Epithelial cell of esophagus (primary cell): ENCODE measurements at regions not wholly inside any gene's neighbourhood (a gene's known extent, or its start where the extent isn't known, plus 50 kb on each side); places are given as distances from the start of the nearest gene placed in this dataset.

Experiments
- DNase-seq: peaks from one replicate; pipeline ENCODE4 v3.0.0; 2010; ENCODE audit warnings: low read depth
- H3K4me3 ChIP-seq: 2 replicates; pipeline ENCODE4 v1.5.1; 2011; ENCODE audit warnings: mild to moderate bottlenecking, low read length, control low read depth
- TF ChIP-seq, protein P1 (sequence below): IDR thresholded peaks from 2 replicates; pipeline ENCODE4 v1.5.1; 2011; ENCODE audit warnings: low read depth, mild to moderate bottlenecking, low read length, control low read depth, inconsistent platforms; ENCODE audit not compliant: insufficient read depth; ENCODE audit errors: missing control alignments

DNA sequence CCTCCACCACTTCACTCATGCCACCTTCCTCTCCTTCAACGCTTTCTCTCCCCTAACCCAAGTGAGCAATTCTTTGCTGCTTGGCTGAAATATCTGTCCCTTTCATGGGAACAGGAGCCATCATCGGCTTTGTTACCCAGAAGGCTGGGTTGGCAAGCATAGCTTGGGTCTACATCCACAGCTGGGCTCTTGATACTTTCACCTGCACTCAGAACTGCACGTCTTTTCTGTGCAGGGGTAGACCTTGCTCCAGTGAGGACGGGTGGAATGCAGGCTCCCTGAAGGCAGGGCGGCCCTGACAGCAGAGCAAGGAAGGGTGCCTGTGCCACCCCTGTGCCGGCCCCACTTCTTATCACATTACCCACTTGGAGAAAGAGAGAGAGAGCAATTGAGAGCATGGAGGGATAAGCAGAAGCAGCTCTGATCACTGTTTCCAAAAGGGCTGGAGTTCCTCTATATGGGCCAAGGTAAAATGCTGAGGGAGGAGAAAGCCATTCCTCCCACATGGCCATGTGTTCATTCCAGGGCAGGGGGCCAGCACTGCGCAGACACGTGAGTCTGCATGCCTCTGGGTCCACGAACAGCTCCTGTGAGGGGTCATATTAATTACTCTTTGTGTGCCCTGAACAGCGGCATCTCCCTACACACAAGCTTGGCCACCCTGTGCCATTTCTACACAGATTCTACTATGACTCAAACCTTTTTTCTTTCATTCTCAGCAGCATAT lies 181.8 kb downstream of the BUD13 start:
- no peak overlapping the region for H3K4me3 ChIP-seq
- no peak for DNase-seq
- TF ChIP-seq, protein P1, sequence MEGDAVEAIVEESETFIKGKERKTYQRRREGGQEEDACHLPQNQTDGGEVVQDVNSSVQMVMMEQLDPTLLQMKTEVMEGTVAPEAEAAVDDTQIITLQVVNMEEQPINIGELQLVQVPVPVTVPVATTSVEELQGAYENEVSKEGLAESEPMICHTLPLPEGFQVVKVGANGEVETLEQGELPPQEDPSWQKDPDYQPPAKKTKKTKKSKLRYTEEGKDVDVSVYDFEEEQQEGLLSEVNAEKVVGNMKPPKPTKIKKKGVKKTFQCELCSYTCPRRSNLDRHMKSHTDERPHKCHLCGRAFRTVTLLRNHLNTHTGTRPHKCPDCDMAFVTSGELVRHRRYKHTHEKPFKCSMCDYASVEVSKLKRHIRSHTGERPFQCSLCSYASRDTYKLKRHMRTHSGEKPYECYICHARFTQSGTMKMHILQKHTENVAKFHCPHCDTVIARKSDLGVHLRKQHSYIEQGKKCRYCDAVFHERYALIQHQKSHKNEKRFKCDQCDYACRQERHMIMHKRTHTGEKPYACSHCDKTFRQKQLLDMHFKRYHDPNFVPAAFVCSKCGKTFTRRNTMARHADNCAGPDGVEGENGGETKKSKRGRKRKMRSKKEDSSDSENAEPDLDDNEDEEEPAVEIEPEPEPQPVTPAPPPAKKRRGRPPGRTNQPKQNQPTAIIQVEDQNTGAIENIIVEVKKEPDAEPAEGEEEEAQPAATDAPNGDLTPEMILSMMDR = no peak

DNA sequence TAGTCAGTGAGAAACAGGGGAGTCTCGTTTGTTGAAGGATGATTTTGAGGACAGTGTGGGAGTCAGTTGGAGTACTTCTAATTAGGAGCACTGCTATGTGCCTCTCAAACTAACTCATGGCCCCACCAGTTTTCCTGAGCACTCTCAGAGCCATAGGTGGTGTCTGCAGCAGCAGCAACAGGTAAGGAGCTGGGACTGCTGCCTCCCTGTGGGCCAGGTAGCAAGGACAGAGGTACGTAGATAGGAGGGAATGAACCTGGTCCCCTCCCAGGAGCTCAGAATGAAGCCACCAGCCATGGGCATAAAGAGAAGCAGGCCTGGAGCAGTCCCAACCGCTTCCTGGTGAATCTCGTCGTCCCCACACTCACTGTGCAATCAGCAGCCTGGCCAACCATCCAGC lies 183.4 kb downstream of the BUD13 start:
- TF ChIP-seq, protein P1 = no peak
- no peak for DNase-seq
- H3K4me3 ChIP-seq = no peak overlapping the region

DNA sequence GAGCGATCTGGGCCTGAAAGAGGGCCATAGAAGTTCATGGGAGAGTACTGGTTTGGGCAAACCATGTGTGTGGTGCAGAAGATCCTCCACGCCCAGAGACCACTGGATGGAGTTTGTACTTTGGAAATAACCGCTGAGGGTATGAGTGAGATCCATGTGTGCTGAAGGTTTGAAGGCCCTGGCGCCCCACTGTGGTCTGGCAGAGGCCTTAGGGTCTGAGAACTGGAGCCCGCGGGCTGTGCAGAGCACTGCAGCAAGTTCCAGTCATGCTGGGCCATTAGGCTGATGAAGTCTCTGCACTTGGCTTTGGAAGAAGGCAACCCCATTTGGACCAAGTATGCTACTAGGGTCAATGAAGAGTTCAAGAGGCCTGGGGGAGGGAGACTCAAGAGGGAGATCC lies 186.4 kb downstream of the BUD13 start:
- DNase-seq = no peak
- H3K4me3 ChIP-seq = no peak overlapping the region
- TF ChIP-seq, protein P1 = no peak

DNA sequence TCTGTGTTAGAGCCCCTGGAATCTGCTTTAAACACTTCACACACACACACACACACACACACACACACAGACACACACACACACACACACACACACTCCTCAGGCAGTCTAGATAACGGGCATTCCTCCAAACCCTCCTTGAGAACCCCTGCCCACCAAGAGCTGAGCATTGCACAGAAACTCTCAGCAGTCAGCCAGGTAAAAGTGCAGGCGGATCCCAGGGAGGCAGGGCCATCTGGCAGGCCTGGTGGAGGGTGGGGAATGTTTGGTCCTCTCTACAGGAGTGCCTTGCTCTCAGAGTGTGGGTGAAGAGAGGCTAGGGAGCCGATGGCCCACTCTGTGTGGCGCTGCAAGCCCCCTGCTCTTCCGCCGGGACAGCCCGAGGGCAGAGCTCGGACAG lies 190.2 kb downstream of the BUD13 start:
- DNase-seq = no peak
- H3K4me3 ChIP-seq = no peak overlapping the region
- TF ChIP-seq, protein P1 = no peak

DNA sequence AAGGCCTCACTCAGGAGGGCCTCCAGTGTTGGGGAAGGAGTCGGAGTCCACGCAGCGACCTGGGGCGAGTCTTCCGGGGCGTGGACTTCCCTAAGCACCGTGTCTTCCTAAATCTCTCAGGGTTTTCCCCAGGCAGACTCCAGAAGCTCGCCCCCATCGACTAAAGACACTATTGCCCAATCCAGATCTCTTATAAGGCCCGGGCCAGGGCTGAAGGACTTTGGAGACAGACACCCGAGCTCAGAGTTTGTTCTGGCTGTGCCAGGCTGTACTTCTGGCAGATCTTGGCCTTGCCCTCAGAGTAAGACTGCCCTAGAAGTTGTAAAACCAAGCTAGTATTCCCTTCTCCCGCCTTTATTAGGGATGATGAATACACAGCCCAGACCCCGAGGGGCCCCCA lies 191.4 kb downstream of the BUD13 start:
- no peak overlapping the region for H3K4me3 ChIP-seq
- TF ChIP-seq, protein P1 = no peak
- DNase-seq = no peak

DNA sequence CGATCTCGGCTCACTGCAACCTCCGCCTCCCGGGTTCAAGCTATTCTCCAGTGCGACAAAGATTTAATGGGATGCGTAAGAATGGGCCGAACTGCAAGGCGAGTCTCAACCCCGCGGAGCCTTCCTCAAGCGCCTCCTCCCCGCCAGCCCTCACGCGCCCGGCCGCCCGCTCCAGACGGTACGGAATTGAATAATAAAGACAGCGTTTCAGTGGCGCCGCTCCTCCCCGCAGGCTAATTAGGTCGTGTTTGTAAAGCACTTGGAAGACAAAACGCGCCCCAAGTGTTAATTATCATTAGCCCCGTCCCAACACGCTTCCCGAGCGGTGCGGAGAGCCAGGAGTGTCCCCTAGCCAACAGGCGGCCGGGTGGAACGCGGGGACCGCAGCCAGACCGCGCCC lies 192.0 kb downstream of the BUD13 start:
- H3K4me3 ChIP-seq = no peak overlapping the region
- no peak for DNase-seq
- TF ChIP-seq, protein P1 = no peak

DNA sequence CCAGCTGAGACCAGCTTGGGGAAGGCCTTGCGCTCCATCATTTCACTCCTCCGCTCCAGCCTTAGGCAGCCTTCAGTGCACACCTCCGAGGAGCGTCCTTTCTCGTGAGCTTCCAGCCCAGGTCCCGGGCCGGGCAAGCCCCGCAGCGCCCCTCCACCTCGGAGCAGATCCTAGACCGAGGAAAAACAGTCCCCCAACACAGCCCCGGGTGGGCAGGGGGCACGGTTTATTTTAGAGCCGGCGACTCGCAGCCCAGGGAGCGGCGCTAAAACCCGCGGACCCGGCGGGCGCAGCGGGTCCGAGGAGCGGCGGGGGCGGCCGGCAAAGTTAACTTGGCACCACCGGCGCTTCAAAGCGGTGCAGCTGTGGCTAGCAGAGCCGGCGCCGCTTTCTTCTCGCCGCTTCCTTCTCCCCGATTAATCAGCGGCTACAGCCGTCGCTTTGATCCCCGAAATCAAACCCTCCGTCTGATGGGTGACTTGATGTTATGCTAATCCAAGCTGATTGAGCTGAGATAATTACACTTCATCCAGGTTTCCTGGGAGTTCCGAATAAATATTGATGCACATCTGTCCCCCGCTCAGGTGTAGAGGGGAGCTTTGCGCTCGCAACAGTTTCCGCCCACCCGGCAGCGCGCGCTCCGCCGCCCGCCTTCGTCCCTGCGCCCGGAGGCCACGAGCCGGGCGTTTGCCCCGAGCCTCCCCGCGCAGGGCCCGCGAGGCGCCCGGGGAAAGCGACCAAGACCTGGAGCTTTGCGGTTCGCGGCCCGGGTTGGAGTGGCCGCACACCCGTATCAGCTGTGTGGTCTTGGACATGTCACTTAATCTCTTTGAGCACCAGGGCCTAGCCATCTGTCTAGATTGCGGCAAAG lies 192.7 kb downstream of the BUD13 start:
- H3K4me3 ChIP-seq = no peak overlapping the region
- DNase-seq = no peak
- TF ChIP-seq, protein P1 = no peak
